Kidney capillary endothelial cell (primary cell): ENCODE measurements at regions not wholly inside any gene's neighbourhood (a gene's known extent, or its start where the extent isn't known, plus 50 kb on each side); places are given as distances from the start of the nearest gene placed in this dataset.
"Not testable (repeated sequence)": the region's sequence is repeated elsewhere in the genome, so short reads cannot be mapped to it uniquely, and the experiment has no call there.

Source experiments
- DNase-seq: peaks from one replicate; pipeline ENCODE4 v3.0.0-alpha.2; 2018; ENCODE audit warnings: low spot score

DNA sequence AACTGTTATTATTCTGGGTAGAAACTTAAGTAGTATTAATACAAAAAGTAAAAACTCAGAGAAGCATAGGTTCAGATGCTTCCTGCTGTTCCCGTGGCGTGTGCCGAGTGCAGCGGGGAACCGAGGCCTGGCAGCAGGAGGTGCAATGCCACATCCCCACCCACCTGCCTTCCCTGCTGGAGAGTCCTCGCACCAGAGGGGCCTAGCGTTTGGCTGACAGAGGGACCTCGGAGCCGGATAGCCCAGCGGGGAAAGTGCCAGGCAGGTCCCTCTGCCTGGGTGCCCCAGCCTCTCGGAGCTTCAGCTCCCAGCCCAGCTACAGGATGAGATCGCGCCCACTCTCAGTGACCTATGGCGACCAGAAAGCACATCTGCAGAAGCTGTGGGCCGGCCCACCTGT is 169.6 kb upstream of the GSE1 start:
- DNase-seq, result no peak

DNA sequence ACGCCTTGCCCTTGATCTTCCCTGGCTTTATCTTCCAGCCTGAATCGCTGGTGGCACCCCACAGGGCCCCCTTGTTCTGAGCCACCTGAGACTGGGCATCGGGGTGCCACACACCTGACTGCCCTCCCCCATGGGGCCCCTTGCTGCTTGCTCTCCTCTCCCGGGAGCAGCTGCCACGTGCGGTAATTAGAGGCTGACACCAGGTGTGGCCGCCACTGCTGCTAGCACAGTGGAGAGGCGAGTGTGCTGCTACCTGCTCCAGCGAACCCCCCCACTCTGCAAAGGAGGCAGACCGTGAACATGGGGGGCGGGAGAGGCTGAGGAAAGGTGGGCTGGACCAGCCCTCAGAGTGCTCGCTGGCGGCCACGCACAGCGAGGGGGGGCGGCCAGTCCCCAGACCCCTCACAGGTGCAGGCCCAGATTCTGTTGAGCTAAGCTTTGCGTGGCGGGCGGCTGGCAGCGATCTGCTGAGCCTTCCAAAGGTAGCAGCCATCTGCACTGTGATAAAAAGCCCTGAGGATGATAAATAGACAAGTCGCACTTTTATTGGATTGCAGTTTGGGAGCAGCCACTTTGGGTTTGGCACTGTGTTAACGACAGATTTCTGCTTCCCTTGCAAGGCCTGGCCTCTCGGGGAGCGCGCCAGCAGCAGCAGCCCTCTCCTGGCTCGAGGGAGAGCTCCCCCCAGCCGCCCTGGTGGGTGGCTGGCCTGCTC is 167.9 kb upstream of the GSE1 start:
- no peak for DNase-seq

- DNase-seq, result no peak
These were observed 167.3 kb upstream of the GSE1 start for GRCh38 chr16:85445779-85446222.

GRCh38 chr16:85446951-85447692 is 166.0 kb upstream of the GSE1 start:
- no peak for DNase-seq

- no peak for DNase-seq
These were observed 165.3 kb upstream of the GSE1 start for GRCh38 chr16:85447693-85448313.

DNA sequence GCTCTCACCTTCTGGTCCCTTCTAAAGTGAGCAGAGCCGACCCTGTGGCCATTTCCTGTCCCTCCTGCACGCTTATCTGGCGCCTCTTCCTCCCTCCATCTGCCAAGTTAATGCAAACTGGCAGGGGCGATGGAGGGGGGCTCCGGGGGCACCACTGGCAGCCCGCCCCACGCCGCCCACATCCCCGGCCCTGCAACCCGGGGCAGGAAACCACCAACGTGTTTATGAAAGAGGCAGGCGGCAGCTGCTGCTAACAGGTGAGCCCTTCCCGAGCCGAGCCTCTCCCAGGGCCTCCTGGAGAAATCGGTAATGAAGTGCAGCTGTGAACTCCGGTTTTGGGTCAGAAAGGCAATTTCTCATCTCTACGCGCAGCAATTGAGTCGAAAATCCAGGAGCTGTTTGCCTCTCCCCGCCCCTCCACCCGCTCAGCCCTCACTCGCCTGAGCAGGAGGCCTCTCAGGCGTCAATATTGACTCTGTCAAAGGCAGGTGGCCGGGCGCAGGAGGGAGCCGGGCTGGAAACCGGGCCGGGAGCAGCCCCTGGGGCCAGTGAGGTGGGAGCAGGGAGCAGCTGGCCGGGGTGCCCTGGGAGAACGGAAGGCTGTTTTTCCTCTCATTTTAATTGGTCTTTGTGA is 164.4 kb upstream of the GSE1 start:
- no peak for DNase-seq

- no peak for DNase-seq
These were observed 163.8 kb upstream of the GSE1 start for GRCh38 chr16:85449191-85449884.

DNA sequence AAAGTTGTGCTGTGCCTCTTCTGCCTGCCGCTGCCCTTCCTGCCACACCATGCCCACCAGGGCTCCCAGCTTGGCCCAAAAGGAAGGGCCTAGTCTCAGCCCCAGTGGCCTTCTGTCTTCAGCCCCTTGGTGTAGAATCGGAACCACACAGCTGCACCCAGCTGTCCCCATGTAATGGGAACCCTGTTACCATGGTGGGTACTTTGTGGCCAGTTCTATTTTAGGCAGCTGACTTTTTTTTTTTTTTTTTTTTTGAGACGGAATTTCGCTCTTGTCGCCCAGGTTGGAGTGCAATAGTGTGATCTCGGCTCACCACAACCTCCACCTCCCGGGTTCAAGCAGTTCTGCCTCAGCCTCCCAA is 163.3 kb upstream of the GSE1 start:
- DNase-seq, result no peak

GRCh38 chr16:85451142-85451541 is 162.0 kb upstream of the GSE1 start:
- DNase-seq, result not testable (repeated sequence)

GRCh38 chr16:85451641-85452363 is 161.3 kb upstream of the GSE1 start:
- DNase-seq, result no peak

DNA sequence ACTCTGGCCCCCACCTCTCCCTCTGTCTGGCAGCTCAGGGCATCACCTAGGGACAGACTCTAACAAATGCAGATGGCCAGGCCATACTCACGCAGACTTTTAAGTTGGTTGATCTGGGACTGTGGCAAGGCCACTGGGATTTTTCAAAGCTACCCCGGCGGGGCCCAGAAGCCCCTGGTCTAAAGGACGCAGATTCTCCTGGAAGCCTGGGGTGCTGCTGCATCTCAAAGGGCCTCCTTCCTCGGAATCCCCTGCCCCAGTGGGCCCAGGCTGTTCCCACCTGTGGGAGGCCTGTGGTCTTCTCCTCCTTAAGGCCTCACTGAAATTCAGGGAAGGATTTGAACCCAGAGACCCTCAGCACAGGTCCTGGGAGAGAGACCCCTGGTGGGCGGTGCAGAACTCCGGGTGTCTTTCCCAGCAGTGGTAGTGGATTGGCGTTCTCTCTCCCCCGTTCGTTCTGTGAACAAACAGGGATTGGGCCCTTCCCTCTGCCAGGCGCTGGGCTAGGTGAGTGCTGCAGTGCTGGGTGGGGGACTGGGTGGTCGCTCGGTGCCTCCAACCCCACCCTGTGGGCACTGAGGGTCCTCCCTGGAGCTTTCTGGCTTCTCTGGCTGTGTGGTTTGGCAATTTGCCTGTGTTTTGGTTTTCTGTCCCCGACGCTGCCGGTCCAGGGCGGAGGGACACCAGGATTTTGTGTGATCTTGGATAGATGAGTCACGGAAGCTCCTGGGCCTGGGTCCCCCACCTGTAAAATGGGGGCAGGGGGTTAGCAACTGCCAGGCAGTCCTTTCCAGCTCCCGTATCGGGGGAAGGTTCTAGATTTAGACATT is 160.5 kb upstream of the GSE1 start:
- DNase-seq, result no peak

DNA sequence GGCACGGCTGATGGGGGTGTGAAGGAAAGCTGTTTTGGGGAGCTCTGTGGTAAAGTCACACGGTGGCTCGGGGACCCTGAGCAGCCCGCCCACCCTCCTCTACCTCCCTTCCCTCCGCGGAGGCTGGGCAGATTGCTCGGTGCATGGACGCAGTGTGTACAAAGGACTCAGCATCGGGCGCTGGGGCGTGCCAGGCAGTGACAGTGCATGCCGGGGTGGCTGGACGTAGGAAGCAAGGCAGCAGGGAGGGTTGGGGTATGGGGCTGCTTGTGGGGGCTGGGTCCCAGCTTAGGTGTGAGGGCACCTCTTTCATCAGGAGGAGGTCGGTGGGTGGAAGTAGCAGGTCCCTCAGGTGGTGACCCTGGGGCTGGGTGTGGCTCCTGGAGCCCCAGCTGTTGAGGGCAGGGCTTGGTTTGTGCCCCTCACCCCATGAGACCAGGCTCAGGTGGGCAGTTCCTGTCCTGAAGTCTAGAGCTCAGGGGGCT is 159.9 kb upstream of the GSE1 start:
- no peak for DNase-seq

DNA sequence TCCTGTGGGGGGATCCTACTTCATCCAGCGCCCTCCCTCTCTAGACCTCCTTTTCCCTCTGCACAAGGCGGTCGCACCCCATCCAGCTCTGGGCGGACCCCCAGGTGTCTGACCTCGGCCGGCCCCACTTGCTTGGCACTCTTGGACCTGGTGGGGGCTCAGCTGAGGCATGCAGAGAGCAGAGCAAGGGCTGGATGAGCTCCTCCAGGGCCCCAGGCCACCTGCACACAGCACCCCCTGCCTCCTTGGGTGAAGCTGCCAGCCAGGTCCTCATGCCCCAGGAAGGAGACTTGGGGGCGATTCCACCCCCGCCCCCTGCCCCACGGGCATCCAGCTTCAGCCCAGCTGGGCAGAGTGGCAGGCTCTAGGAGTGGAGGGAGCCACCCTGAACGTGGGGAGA is 159.4 kb upstream of the GSE1 start:
- DNase-seq, result no peak

GRCh38 chr16:85454171-85454872 is 158.8 kb upstream of the GSE1 start:
- DNase-seq, result no peak

GRCh38 chr16:85455534-85455933 is 157.6 kb upstream of the GSE1 start:
- no peak for DNase-seq

GRCh38 chr16:85457366-85457765 is 155.8 kb upstream of the GSE1 start:
- DNase-seq, result no peak

DNA sequence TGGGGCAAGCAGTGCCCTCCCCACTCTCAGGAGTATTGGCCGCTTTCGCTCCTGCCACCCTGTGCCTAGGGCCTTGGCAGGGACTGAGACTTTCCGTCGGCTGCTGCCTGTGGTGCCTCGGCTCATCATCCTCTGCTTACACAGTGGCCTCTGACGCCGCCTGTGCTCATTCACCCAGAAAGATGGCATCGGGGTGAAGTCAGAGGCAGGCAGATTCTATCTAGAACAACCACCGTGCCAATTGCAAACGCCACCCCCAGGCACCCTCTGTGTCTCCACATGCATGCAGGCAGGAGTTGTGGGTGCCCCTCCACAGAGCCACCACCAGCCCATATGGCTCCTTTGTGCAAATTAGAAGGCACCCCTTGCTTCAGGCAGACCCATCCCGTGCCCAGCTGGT is 154.2 kb upstream of the GSE1 start:
- no peak for DNase-seq

DNA sequence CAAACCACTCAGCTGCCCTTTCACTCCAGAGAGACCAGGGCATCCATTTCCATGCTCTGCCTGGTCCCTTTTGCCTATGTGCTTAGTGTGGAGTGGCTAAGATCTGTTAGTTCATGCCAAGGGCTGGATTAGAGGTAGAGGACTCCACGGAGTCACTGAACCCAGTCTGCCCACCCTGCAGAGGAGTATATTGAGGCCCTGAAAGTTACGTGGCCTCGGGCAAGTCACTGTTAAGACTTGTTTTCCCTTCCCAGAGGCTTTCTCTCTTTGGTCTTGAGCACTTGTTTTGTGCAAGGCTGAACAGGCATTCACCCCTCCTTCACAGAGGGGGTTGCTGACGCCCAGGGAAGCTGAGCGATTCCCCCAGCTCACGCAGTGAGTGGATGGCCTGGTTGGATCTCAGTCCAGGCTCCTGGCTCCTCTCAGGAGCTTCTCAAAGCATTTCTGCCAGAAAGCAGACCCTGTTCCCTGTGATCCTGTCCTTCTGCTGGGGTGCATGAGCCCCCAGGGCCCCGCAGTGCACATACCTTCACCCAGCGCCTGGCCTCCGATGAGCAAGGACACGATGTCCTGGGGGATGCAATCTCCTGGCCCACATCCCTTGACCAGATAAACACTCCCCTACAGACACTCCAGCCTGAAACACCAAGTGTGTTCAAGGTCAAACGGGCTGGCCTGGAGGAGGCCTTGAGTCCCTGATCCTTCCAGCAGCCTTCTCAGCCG is 153.4 kb upstream of the GSE1 start:
- no peak for DNase-seq
